Activated naive CD4-positive, alpha-beta T cell treated with anti-CD3 and anti-CD28 coated beads for 36 hours (primary cell): ENCODE measurements at regions not wholly inside any gene's neighbourhood (a gene's known extent, or its start where the extent isn't known, plus 50 kb on each side); places are given as distances from the start of the nearest gene placed in this dataset.
"Not testable (repeated sequence)": the region's sequence is repeated elsewhere in the genome, so short reads cannot be mapped to it uniquely, and the experiment has no call there.

Source experiments
- CTCF ChIA-PET: fragments of 350-600 bp; sonication (Branson Sonifier 250); formaldehyde crosslinking; loops from one replicate; lab custom pipeline; 2021; ENCODE audit warnings: antibody characterized with exemption; lab: Charles Lee
- DNase-seq: peaks from one replicate; pipeline ENCODE4 v3.0.0-alpha.2; 2020
- H3K27ac Mint-ChIP-seq: one replicate; pipeline ENCODE4 v1.8.0; 2021; ENCODE audit warnings: mild to moderate bottlenecking, mixed read lengths
- H3K27me3 Mint-ChIP-seq: one replicate; pipeline ENCODE4 v1.8.0; 2021; ENCODE audit warnings: low read depth, mixed read lengths
- H3K36me3 Mint-ChIP-seq: one replicate; pipeline ENCODE4 v1.8.0; 2021; ENCODE audit warnings: low read depth, mixed read lengths
- H3K4me1 Mint-ChIP-seq: one replicate; pipeline ENCODE4 v1.8.0; 2021; ENCODE audit warnings: low read depth, mixed read lengths
- H3K4me3 Mint-ChIP-seq: one replicate; pipeline ENCODE4 v1.8.0; 2021; ENCODE audit warnings: mild to moderate bottlenecking, moderate library complexity, mixed read lengths
- H3K9me3 Mint-ChIP-seq: one replicate; pipeline ENCODE4 v1.8.0; 2021; ENCODE audit warnings: mixed read lengths
- intact Hi-C: fragments of 100-400 bp; cut with micrococcal nuclease; formaldehyde crosslinking; loops from one replicate; pipeline ENCODE4 v1.15.1; 2023

GRCh38 chr5:166786178-166786577 is 1505.3 kb upstream of the WWC1 start:
- H3K27me3 Mint-ChIP-seq: no peaks in the 10 kb centered on the region
- H3K36me3 Mint-ChIP-seq: no peaks in the 10 kb centered on the region
- H3K4me1 Mint-ChIP-seq: no peaks in the 10 kb centered on the region
- no peak overlapping the region for H3K4me3 Mint-ChIP-seq
- peaks cover 1% of the 10 kb centered on the region for H3K9me3 Mint-ChIP-seq
- H3K27ac Mint-ChIP-seq: no peak overlapping the region
- DNase-seq: no peak
- intact Hi-C loops: no loop called here
- CTCF ChIA-PET: no interaction called here

- DNase-seq: no peak
- Mint-ChIP-seq H3K27ac (no peak overlapping the region), H3K4me3 (no peak overlapping the region), H3K36me3 (no peaks in the 10 kb centered on the region), H3K27me3 (no peaks in the 10 kb centered on the region), H3K4me1 (no peaks in the 10 kb centered on the region), H3K9me3 (peaks cover 1% of the 10 kb centered on the region)
- intact Hi-C loops: no loop called here
- CTCF ChIA-PET: no interaction called here
Measured at GRCh38 chr5:166786889-166787288, 1504.6 kb upstream of the WWC1 start.

GRCh38 chr5:166788050-166788449 is 1503.4 kb upstream of the WWC1 start:
- no peaks in the 10 kb centered on the region for H3K27me3 Mint-ChIP-seq
- H3K9me3 Mint-ChIP-seq: no peaks in the 10 kb centered on the region
- H3K27ac Mint-ChIP-seq: no peak overlapping the region
- no peaks in the 10 kb centered on the region for H3K4me1 Mint-ChIP-seq
- DNase-seq: no peak
- CTCF ChIA-PET: no interaction called here
- no peak overlapping the region for H3K4me3 Mint-ChIP-seq
- no peaks in the 10 kb centered on the region for H3K36me3 Mint-ChIP-seq
- intact Hi-C loops: no loop called here

GRCh38 chr5:166795756-166796155 is 1495.7 kb upstream of the WWC1 start:
- Mint-ChIP-seq H3K27ac (no peak overlapping the region), H3K27me3 (no peaks in the 10 kb centered on the region), H3K9me3 (no peaks in the 10 kb centered on the region), H3K36me3 (no peaks in the 10 kb centered on the region), H3K4me3 (no peak overlapping the region), H3K4me1 (no peaks in the 10 kb centered on the region)
- no peak for DNase-seq
- CTCF ChIA-PET: no interaction called here
- intact Hi-C loops: no loop called here

- Mint-ChIP-seq H3K4me3 (no peak overlapping the region), H3K27ac (no peak overlapping the region), H3K4me1 (no peaks in the 10 kb centered on the region), H3K9me3 (peaks cover 7% of the 10 kb centered on the region), H3K27me3 (no peaks in the 10 kb centered on the region), H3K36me3 (no peaks in the 10 kb centered on the region)
- intact Hi-C loops: no loop called here
- CTCF ChIA-PET: no interaction called here
- DNase-seq: no peak
Measured at GRCh38 chr5:166803058-166803457, 1488.4 kb upstream of the WWC1 start.

GRCh38 chr5:166804223-166804622 is 1487.2 kb upstream of the WWC1 start:
- H3K36me3 Mint-ChIP-seq, H3K9me3 Mint-ChIP-seq, H3K4me3 Mint-ChIP-seq, H3K27ac Mint-ChIP-seq, intact Hi-C loops, H3K27me3 Mint-ChIP-seq, H3K4me1 Mint-ChIP-seq, CTCF ChIA-PET, DNase-seq: not testable (repeated sequence)

GRCh38 chr5:166804693-166805092 is 1486.8 kb upstream of the WWC1 start:
- H3K4me1 Mint-ChIP-seq, DNase-seq, H3K27me3 Mint-ChIP-seq, H3K36me3 Mint-ChIP-seq, H3K9me3 Mint-ChIP-seq, H3K27ac Mint-ChIP-seq, intact Hi-C loops, H3K4me3 Mint-ChIP-seq: not testable (repeated sequence)
- CTCF ChIA-PET: interaction anchor here (0.7 kb wide), 1 partner anchor 872 kb away, joined by 3 read pairs; no protein-coding TSS in a partner anchor

GRCh38 chr5:166810093-166810658 is 1481.3 kb upstream of the WWC1 start:
- H3K27me3 Mint-ChIP-seq, H3K4me1 Mint-ChIP-seq, CTCF ChIA-PET, DNase-seq, H3K4me3 Mint-ChIP-seq, H3K36me3 Mint-ChIP-seq, H3K9me3 Mint-ChIP-seq, H3K27ac Mint-ChIP-seq, intact Hi-C loops: not testable (repeated sequence)

GRCh38 chr5:166810721-166811120 is 1480.7 kb upstream of the WWC1 start:
- CTCF ChIA-PET: no interaction called here
- Mint-ChIP-seq H3K27ac (no peak overlapping the region), H3K36me3 (no peaks in the 10 kb centered on the region), H3K27me3 (no peaks in the 10 kb centered on the region), H3K4me3 (no peak overlapping the region), H3K9me3 (peaks cover 5% of the 10 kb centered on the region), H3K4me1 (no peaks in the 10 kb centered on the region)
- intact Hi-C loops: no loop called here
- DNase-seq: no peak

GRCh38 chr5:166823360-166823759 is 1468.1 kb upstream of the WWC1 start:
- no peaks in the 10 kb centered on the region for H3K4me1 Mint-ChIP-seq
- CTCF ChIA-PET: no interaction called here
- no peak overlapping the region for H3K4me3 Mint-ChIP-seq
- no peak overlapping the region for H3K27ac Mint-ChIP-seq
- H3K36me3 Mint-ChIP-seq: no peaks in the 10 kb centered on the region
- DNase-seq: no peak
- no peaks in the 10 kb centered on the region for H3K27me3 Mint-ChIP-seq
- intact Hi-C loops: no loop called here
- peaks cover 13% of the 10 kb centered on the region for H3K9me3 Mint-ChIP-seq

GRCh38 chr5:166834246-166834645 is 1457.2 kb upstream of the WWC1 start:
- Mint-ChIP-seq H3K36me3 (no peaks in the 10 kb centered on the region), H3K27me3 (no peaks in the 10 kb centered on the region), H3K4me1 (no peaks in the 10 kb centered on the region), H3K27ac (no peak overlapping the region), H3K4me3 (no peak overlapping the region), H3K9me3 (peaks cover 11% of the 10 kb centered on the region)
- intact Hi-C loops: no loop called here
- CTCF ChIA-PET: interaction anchor here (0.6 kb wide), 2 partner anchors 11 to 698 kb away, joined by 3 read pairs; no protein-coding TSS in a partner anchor
- no peak for DNase-seq

- no peaks in the 10 kb centered on the region for H3K4me1 Mint-ChIP-seq
- DNase-seq: no peak
- H3K27ac Mint-ChIP-seq: no peak overlapping the region
- H3K36me3 Mint-ChIP-seq: no peaks in the 10 kb centered on the region
- no peaks in the 10 kb centered on the region for H3K27me3 Mint-ChIP-seq
- H3K4me3 Mint-ChIP-seq: no peak overlapping the region
- intact Hi-C loops: no loop called here
- CTCF ChIA-PET: no interaction called here
- H3K9me3 Mint-ChIP-seq: peaks cover 16% of the 10 kb centered on the region
Measured at GRCh38 chr5:166845044-166845443, 1446.4 kb upstream of the WWC1 start.

- intact Hi-C loops: no loop called here
- CTCF ChIA-PET: no interaction called here
- Mint-ChIP-seq H3K4me1 (no peaks in the 10 kb centered on the region), H3K4me3 (no peak overlapping the region), H3K27ac (no peak overlapping the region), H3K36me3 (no peaks in the 10 kb centered on the region), H3K27me3 (no peaks in the 10 kb centered on the region), H3K9me3 (peaks cover 4% of the 10 kb centered on the region)
- DNase-seq: no peak
Measured at GRCh38 chr5:166856791-166857190, 1434.7 kb upstream of the WWC1 start.
